CD8-positive, alpha-beta memory T cell (primary cell): ENCODE measurements at regions not wholly inside any gene's neighbourhood (a gene's known extent, or its start where the extent isn't known, plus 50 kb on each side); places are given as distances from the start of the nearest gene placed in this dataset.
A peak's percentile ranks its signal among the peaks of the same experiment; 100 is the strongest.

Source experiments
- CTCF ChIA-PET: fragments of 350-600 bp; sonication (Branson Sonifier 250); formaldehyde crosslinking; loops from one replicate; lab custom pipeline; 2021; ENCODE audit warnings: antibody characterized with exemption; lab: Charles Lee
- POLR2A ChIA-PET: fragments of 350-600 bp; sonication (Branson Sonifier 250); formaldehyde crosslinking; loops from one replicate; lab custom pipeline; 2021; ENCODE audit warnings: antibody characterized with exemption; lab: Charles Lee
- DNase-seq, 5 donors: peaks; one replicate each; pipeline versions ENCODE4 v3.0.0 to v3.0.0-alpha.2; 2020 to 2022; ENCODE audit warnings: mixed read lengths in 1 of 5
- H3K27ac ChIP-seq: one replicate; pipeline ENCODE4 v1.7.0; 2013; ENCODE audit warnings: low read depth, mild to moderate bottlenecking, low read length, moderate library complexity
- H3K27me3 ChIP-seq: 2 replicates; pipeline ENCODE4 v1.7.0; 2013; ENCODE audit warnings: low read length, mild to moderate bottlenecking; ENCODE audit not compliant: insufficient read depth, poor library complexity, severe bottlenecking
- H3K36me3 ChIP-seq: 2 replicates; pipeline ENCODE4 v1.7.0; 2013; ENCODE audit warnings: mild to moderate bottlenecking, low read length, moderate library complexity; ENCODE audit not compliant: insufficient read depth
- H3K4me1 ChIP-seq: 2 replicates; pipeline ENCODE4 v1.7.0; 2013; ENCODE audit warnings: mild to moderate bottlenecking, low read length, moderate library complexity; ENCODE audit not compliant: insufficient read depth
- H3K4me3 ChIP-seq: 2 replicates; pipeline ENCODE4 v1.7.0; 2013; ENCODE audit warnings: mild to moderate bottlenecking, low read length
- H3K9me3 ChIP-seq: 2 replicates; pipeline ENCODE4 v1.7.0; 2013; ENCODE audit warnings: mild to moderate bottlenecking, low read length
- H3K27ac Mint-ChIP-seq, 8 donors: one replicate each; pipeline ENCODE4 v1.8.0; 2020 to 2021; ENCODE audit warnings: mixed read lengths in 8 of 8, mild to moderate bottlenecking in 6 of 8, inconsistent platforms in 3 of 8, moderate library complexity in 3 of 8
- H3K27me3 Mint-ChIP-seq, 2 donors: one replicate each; pipeline ENCODE4 v1.8.0; 2020 to 2021; ENCODE audit warnings: mixed read lengths in 2 of 2, mild to moderate bottlenecking in 1 of 2, moderate library complexity in 1 of 2
- H3K36me3 Mint-ChIP-seq, 3 donors: one replicate each; pipeline ENCODE4 v1.8.0; 2020 to 2021; ENCODE audit warnings: mixed read lengths in 3 of 3, inconsistent platforms in 1 of 3, mild to moderate bottlenecking in 1 of 3
- H3K4me1 Mint-ChIP-seq, 3 donors: one replicate each; pipeline ENCODE4 v1.8.0; 2020 to 2021; ENCODE audit warnings: mixed read lengths in 3 of 3, inconsistent platforms in 1 of 3, mild to moderate bottlenecking in 1 of 3
- H3K4me3 Mint-ChIP-seq, 7 donors: one replicate each; pipeline ENCODE4 v1.8.0; 2020 to 2021; ENCODE audit warnings: mixed read lengths in 7 of 7, mild to moderate bottlenecking in 6 of 7, moderate library complexity in 4 of 7, inconsistent platforms in 2 of 7
- H3K9me3 Mint-ChIP-seq, 5 donors: one replicate each; pipeline ENCODE4 v1.8.0; 2020 to 2022; ENCODE audit warnings: mixed read lengths in 5 of 5, mild to moderate bottlenecking in 3 of 5, moderate library complexity in 2 of 5, inconsistent platforms in 1 of 5

- ChIA-PET CTCF (interaction anchor here (1.0 to 1.5 kb wide), 2 partner anchors 10 to 645 kb away, joined by 3 to 7 read pairs; no protein-coding TSS in a partner anchor), POLR2A (no interaction called here)
- Mint-ChIP-seq H3K4me1 (no peaks in the 10 kb centered on the region), H3K27me3 (peaks cover 4 to 5% of the 10 kb centered on the region in 2 donors), H3K9me3 (no peaks in the 10 kb centered on the region), H3K4me3 (no peak overlapping the region), H3K36me3 (no peaks in the 10 kb centered on the region), H3K27ac (no peak overlapping the region)
- H3K9me3 ChIP-seq: no peaks in the 10 kb centered on the region
- no peaks in the 10 kb centered on the region for H3K36me3 ChIP-seq
- no peak overlapping the region for H3K27ac ChIP-seq
- H3K4me1 ChIP-seq: no peaks in the 10 kb centered on the region
- no peaks in the 10 kb centered on the region for H3K27me3 ChIP-seq
- no peak overlapping the region for H3K4me3 ChIP-seq
- no peak for DNase-seq
Observed at GRCh38 chr2:71933467-71934319, 214.0 kb downstream of the CYP26B1 start.

GRCh38 chr2:71932780-71933466 is 214.7 kb downstream of the CYP26B1 start:
- ChIA-PET POLR2A (no interaction called here), CTCF (interaction anchor here (1.4 kb wide), 1 partner anchor 9 kb away, joined by 6 read pairs; no protein-coding TSS in a partner anchor)
- no peaks in the 10 kb centered on the region for H3K27me3 ChIP-seq
- no peaks in the 10 kb centered on the region for H3K36me3 ChIP-seq
- Mint-ChIP-seq H3K4me1 (no peaks in the 10 kb centered on the region), H3K4me3 (no peak overlapping the region), H3K27ac (peak overlapping the region in 1 of 8 donors; percentile 96), H3K36me3 (no peaks in the 10 kb centered on the region), H3K9me3 (no peaks in the 10 kb centered on the region), H3K27me3 (peaks cover 4 to 5% of the 10 kb centered on the region in 2 donors)
- H3K4me1 ChIP-seq: no peaks in the 10 kb centered on the region
- no peak overlapping the region for H3K27ac ChIP-seq
- no peak overlapping the region for H3K4me3 ChIP-seq
- H3K9me3 ChIP-seq: no peaks in the 10 kb centered on the region
- no peak for DNase-seq

- Mint-ChIP-seq H3K27me3 (peaks cover 4 to 5% of the 10 kb centered on the region in 2 donors), H3K4me3 (no peak overlapping the region), H3K9me3 (no peaks in the 10 kb centered on the region), H3K36me3 (no peaks in the 10 kb centered on the region), H3K4me1 (no peaks in the 10 kb centered on the region), H3K27ac (no peak overlapping the region)
- Histone ChIP-seq H3K4me3 (no peak overlapping the region), H3K27ac (no peak overlapping the region), H3K9me3 (no peaks in the 10 kb centered on the region), H3K27me3 (no peaks in the 10 kb centered on the region), H3K4me1 (no peaks in the 10 kb centered on the region), H3K36me3 (no peaks in the 10 kb centered on the region)
- POLR2A ChIA-PET: no interaction called here
- CTCF ChIA-PET: interaction anchor here (1.4 kb wide), 1 partner anchor 8 kb away, joined by 6 read pairs; no protein-coding TSS in a partner anchor
- DNase-seq: no peak
Observed at GRCh38 chr2:71932037-71932779, 215.5 kb downstream of the CYP26B1 start.

GRCh38 chr2:71930049-71930681 is 217.5 kb downstream of the CYP26B1 start:
- H3K4me3 ChIP-seq: no peak overlapping the region
- Mint-ChIP-seq H3K4me3 (no peak overlapping the region), H3K4me1 (no peaks in the 10 kb centered on the region), H3K9me3 (no peaks in the 10 kb centered on the region), H3K27ac (no peak overlapping the region), H3K27me3 (peaks cover 4 to 6% of the 10 kb centered on the region in 2 donors), H3K36me3 (no peaks in the 10 kb centered on the region)
- no peaks in the 10 kb centered on the region for H3K27me3 ChIP-seq
- H3K9me3 ChIP-seq: no peaks in the 10 kb centered on the region
- DNase-seq: no peak
- ChIA-PET CTCF (no interaction called here), POLR2A (no interaction called here)
- H3K27ac ChIP-seq: no peak overlapping the region
- no peaks in the 10 kb centered on the region for H3K36me3 ChIP-seq
- H3K4me1 ChIP-seq: no peaks in the 10 kb centered on the region

- Mint-ChIP-seq H3K27me3 (peaks cover 4 to 6% of the 10 kb centered on the region in 2 donors), H3K4me3 (no peak overlapping the region), H3K36me3 (no peaks in the 10 kb centered on the region), H3K9me3 (no peaks in the 10 kb centered on the region), H3K4me1 (no peaks in the 10 kb centered on the region), H3K27ac (no peak overlapping the region)
- Histone ChIP-seq H3K9me3 (no peaks in the 10 kb centered on the region), H3K27ac (no peak overlapping the region), H3K4me1 (no peaks in the 10 kb centered on the region), H3K4me3 (no peak overlapping the region), H3K27me3 (no peaks in the 10 kb centered on the region), H3K36me3 (no peaks in the 10 kb centered on the region)
- no peak for DNase-seq
- ChIA-PET POLR2A (no interaction called here), CTCF (no interaction called here)
Observed at GRCh38 chr2:71929482-71929772, 218.2 kb downstream of the CYP26B1 start.

- POLR2A ChIA-PET: no interaction called here
- DNase-seq: no peak
Observed at GRCh38 chr2:71928734-71929481, 218.8 kb downstream of the CYP26B1 start.

GRCh38 chr2:71927757-71928715 is 219.6 kb downstream of the CYP26B1 start:
- Histone ChIP-seq H3K27ac (no peak overlapping the region), H3K36me3 (no peaks in the 10 kb centered on the region), H3K4me3 (no peak overlapping the region), H3K9me3 (no peaks in the 10 kb centered on the region), H3K4me1 (no peaks in the 10 kb centered on the region), H3K27me3 (no peaks in the 10 kb centered on the region)
- CTCF ChIA-PET: no interaction called here
- no peak overlapping the region for H3K27ac Mint-ChIP-seq
- H3K4me3 Mint-ChIP-seq: no peak overlapping the region
- POLR2A ChIA-PET: no interaction called here
- H3K27me3 Mint-ChIP-seq: peaks cover 0 to 3% of the 10 kb centered on the region in 2 donors
- H3K4me1 Mint-ChIP-seq: no peaks in the 10 kb centered on the region
- no peak for DNase-seq
- H3K36me3 Mint-ChIP-seq: no peaks in the 10 kb centered on the region
- H3K9me3 Mint-ChIP-seq: no peaks in the 10 kb centered on the region

More at GRCh38 chr2:71928734-71929481, 218.8 kb downstream of the CYP26B1 start:
- H3K4me3 Mint-ChIP-seq: no peak overlapping the region
- Histone ChIP-seq H3K4me1 (no peaks in the 10 kb centered on the region), H3K27ac (no peak overlapping the region), H3K36me3 (no peaks in the 10 kb centered on the region), H3K9me3 (no peaks in the 10 kb centered on the region), H3K4me3 (no peak overlapping the region), H3K27me3 (no peaks in the 10 kb centered on the region)
- no peaks in the 10 kb centered on the region for H3K9me3 Mint-ChIP-seq
- no peaks in the 10 kb centered on the region for H3K36me3 Mint-ChIP-seq
- no peak overlapping the region for H3K27ac Mint-ChIP-seq
- CTCF ChIA-PET: no interaction called here
- H3K4me1 Mint-ChIP-seq: no peaks in the 10 kb centered on the region
- H3K27me3 Mint-ChIP-seq: peaks cover 3 to 5% of the 10 kb centered on the region in 2 donors
